Right lobe of liver (tissue), 6 donors: ENCODE measurements at regions not wholly inside any gene's neighbourhood (a gene's known extent, or its start where the extent isn't known, plus 50 kb on each side); places are given as distances from the start of the nearest gene placed in this dataset.

Source experiments
- ATAC-seq, 4 donors: fragments of 200-7000 bp; cut with Tn5 transposase; one replicate each; pipeline ENCODE4 v1.9.1; 2020; ENCODE audit warnings: mild to moderate bottlenecking in 4 of 4, moderate library complexity in 4 of 4
- DNase-seq, 3 donors: peaks; one replicate each; pipeline ENCODE4 v3.0.0-alpha.2; 2020
- H3K27ac ChIP-seq, 3 donors: fragments of 200-600 bp; one replicate each; pipeline ENCODE4 v1.8.0; 2022
- H3K27me3 ChIP-seq, 2 donors: fragments of 200-600 bp; one replicate each; pipeline ENCODE4 v1.8.0; 2022
- H3K36me3 ChIP-seq, 4 donors: fragments of 200-600 bp; sonication (generic) in 1 of 4; one replicate each; pipeline versions ENCODE4 v1.5.1 to v1.8.0; 2017 to 2022; ENCODE audit warnings: control low read depth in 1 of 4
- H3K4me1 ChIP-seq, 4 donors: fragments of 200-600 bp; sonication (generic) in 1 of 4; one replicate each; pipeline versions ENCODE4 v1.5.1 to v1.8.0; 2017 to 2022; ENCODE audit warnings: control low read depth in 1 of 4
- H3K4me3 ChIP-seq, 3 donors: fragments of 200-600 bp; one replicate each; pipeline ENCODE4 v1.8.0; 2022
- H3K9me3 ChIP-seq, 4 donors: fragments of 200-600 bp; sonication (generic) in 1 of 4; one replicate each; pipeline versions ENCODE4 v1.5.1 to v1.8.0; 2017 to 2022; ENCODE audit warnings: control low read depth in 1 of 4
- POLR2A ChIP-seq: fragments of 450-650 bp; IDR thresholded peaks from one replicate; pipeline ENCODE4 v1.6.1; 2017; ENCODE audit warnings: antibody characterized with exemption, mild to moderate bottlenecking
- WGBS: methylation state at CpG from one replicate; pipeline ENCODE4 v1.1.6; 2018; ENCODE audit warnings: low coverage, low lambda C conversion rate; ENCODE audit not compliant: insufficient coverage; ENCODE audit errors: missing lambda C conversion rate; 5-methylcytosine and 5-hydroxymethylcytosine counted together
- intact Hi-C, 2 donors: fragments of 100-400 bp; cut with DNase I; formaldehyde crosslinking; loops; one replicate each; pipeline versions ENCODE4 v1.11.2 to v1.14.1; 2022
- TF ChIP-seq, protein P1 (sequence below), 4 donors: fragments of 200-600 bp in 3 of 4; fragments of 450-650 bp in 1 of 4; IDR thresholded peaks; one replicate each; pipeline versions ENCODE4 v1.5.1 to v1.8.0; 2016 to 2022; ENCODE audit warnings: antibody characterized with exemption in 4 of 4, mild to moderate bottlenecking in 2 of 4
- donor health status: DM: no; HTN: yes; CAD: no.
- donor health status: DM: no; HTN: no; CAD: no.
- donor health status: DM: no; HTN: no; CAD: no.
- donor health status: DM: no; HTN: yes; CAD: no.
- donor health status: DM: no; HTN: yes; CAD: no.

DNA sequence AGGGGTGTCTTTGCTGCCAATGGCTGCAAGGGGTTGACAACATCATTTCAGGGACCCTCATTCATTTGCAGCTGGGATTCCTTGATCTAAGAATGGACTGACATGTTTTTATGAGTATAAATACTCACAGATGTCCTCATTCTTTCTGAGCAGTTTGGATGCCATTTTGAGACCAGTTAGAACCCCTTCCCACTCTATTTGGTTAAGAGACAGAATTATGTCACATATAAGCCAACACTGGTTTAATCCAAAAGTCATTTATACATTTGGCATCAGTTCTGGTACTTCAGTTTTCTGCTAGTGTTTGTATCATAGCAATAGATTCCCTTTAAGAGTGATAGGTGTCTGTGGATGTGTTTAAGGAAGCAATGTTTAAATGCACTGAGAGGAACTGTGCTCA, 248.8 kb downstream of the SAMD5 start:
- intact Hi-C loops = no loop called here
- H3K9me3 ChIP-seq = no peaks in the 10 kb centered on the region
- no peak for ATAC-seq
- H3K27ac ChIP-seq = no peak overlapping the region
- no peak overlapping the region for H3K4me3 ChIP-seq
- H3K4me1 ChIP-seq = no peaks in the 10 kb centered on the region
- TF ChIP-seq, protein P1, sequence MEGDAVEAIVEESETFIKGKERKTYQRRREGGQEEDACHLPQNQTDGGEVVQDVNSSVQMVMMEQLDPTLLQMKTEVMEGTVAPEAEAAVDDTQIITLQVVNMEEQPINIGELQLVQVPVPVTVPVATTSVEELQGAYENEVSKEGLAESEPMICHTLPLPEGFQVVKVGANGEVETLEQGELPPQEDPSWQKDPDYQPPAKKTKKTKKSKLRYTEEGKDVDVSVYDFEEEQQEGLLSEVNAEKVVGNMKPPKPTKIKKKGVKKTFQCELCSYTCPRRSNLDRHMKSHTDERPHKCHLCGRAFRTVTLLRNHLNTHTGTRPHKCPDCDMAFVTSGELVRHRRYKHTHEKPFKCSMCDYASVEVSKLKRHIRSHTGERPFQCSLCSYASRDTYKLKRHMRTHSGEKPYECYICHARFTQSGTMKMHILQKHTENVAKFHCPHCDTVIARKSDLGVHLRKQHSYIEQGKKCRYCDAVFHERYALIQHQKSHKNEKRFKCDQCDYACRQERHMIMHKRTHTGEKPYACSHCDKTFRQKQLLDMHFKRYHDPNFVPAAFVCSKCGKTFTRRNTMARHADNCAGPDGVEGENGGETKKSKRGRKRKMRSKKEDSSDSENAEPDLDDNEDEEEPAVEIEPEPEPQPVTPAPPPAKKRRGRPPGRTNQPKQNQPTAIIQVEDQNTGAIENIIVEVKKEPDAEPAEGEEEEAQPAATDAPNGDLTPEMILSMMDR (IDR thresholded peaks at IDR 0.05) = no peak
- TF ChIP-seq POLR2A = no peak
- no peak for DNase-seq
- H3K27me3 ChIP-seq = no peaks in the 10 kb centered on the region
- H3K36me3 ChIP-seq = no peaks in the 10 kb centered on the region

DNA sequence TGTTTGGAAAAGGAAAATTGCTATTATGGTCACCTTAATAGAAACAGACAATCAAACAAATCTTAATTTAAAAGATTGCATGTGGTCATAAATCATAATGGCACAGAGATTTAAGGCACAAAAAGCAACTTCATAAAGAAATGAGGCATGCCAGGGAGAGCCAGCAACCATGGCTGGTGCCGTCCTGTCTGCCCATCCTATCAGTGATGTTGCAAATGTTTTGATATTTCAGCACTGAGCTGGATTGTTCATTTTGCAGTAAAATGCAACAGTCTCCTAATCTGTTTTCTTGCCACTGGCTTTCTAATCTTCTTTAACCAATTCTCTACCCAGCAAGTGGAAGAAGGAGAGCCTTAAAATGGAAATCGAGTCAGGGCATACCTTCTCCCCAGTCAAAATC, 249.8 kb downstream of the SAMD5 start:
- ATAC-seq = no peak
- intact Hi-C loops = no loop called here
- H3K27ac ChIP-seq = no peak overlapping the region
- H3K4me3 ChIP-seq = no peak overlapping the region
- H3K9me3 ChIP-seq = no peaks in the 10 kb centered on the region
- H3K27me3 ChIP-seq = no peaks in the 10 kb centered on the region
- H3K36me3 ChIP-seq = no peaks in the 10 kb centered on the region
- TF ChIP-seq, protein P1 (IDR thresholded peaks at IDR 0.05) = no peak
- TF ChIP-seq POLR2A = no peak
- 66% methylated on average over 2 of the region's 2 CpGs for WGBS
- no peak for DNase-seq
- no peaks in the 10 kb centered on the region for H3K4me1 ChIP-seq

DNA sequence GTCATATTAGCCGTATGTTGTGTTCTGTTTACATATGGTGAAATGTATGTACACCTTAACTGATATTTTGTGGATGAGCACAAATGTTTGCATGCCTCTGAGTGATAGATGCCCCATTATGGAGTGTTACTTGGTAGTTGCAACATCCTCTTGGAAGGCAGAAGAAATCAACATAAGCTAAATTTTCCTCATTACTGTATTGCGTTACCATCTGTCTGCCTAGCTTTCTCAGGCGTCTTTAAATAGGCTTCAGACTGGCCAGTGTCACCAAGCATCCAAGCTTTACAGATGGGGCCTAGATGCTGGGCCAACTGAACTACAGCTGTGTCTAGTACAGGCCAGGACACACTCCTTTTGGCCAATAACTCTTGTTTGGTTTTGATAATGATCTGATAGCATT, 250.6 kb downstream of the SAMD5 start:
- intact Hi-C loops = no loop called here
- Histone ChIP-seq H3K27ac (no peak overlapping the region), H3K9me3 (no peaks in the 10 kb centered on the region), H3K4me3 (no peak overlapping the region), H3K36me3 (no peaks in the 10 kb centered on the region), H3K4me1 (no peaks in the 10 kb centered on the region), H3K27me3 (no peaks in the 10 kb centered on the region)
- no peak for TF ChIP-seq POLR2A
- TF ChIP-seq, protein P1 (IDR thresholded peaks at IDR 0.05) = no peak
- WGBS = 86% methylated on average over 3 of the region's 3 CpGs
- ATAC-seq = no peak
- DNase-seq = no peak

DNA sequence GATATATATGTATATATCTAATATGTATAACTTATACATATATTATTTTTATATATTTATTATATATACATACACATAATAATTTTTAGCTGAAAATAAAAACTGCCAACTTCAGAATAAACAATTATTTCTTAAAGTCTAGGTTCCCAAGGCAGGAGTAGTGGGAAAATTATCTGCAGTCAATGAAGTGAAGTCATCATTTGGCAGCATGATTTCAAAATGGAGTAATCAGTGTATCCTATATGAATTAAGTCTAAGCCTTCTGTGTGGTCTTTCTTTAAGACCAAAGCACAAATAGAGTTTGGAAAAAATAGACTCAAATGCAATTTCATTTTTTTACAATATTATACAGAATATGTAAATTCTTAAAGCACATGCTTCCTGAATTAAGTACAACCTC, 251.0 kb downstream of the SAMD5 start:
- ATAC-seq = no peak
- H3K9me3 ChIP-seq = no peaks in the 10 kb centered on the region
- H3K4me3 ChIP-seq = no peak overlapping the region
- no peak for DNase-seq
- no peaks in the 10 kb centered on the region for H3K36me3 ChIP-seq
- no peaks in the 10 kb centered on the region for H3K4me1 ChIP-seq
- no peaks in the 10 kb centered on the region for H3K27me3 ChIP-seq
- TF ChIP-seq, protein P1 (IDR thresholded peaks at IDR 0.05) = no peak
- no peak for TF ChIP-seq POLR2A
- no peak overlapping the region for H3K27ac ChIP-seq
- intact Hi-C loops = no loop called here

DNA sequence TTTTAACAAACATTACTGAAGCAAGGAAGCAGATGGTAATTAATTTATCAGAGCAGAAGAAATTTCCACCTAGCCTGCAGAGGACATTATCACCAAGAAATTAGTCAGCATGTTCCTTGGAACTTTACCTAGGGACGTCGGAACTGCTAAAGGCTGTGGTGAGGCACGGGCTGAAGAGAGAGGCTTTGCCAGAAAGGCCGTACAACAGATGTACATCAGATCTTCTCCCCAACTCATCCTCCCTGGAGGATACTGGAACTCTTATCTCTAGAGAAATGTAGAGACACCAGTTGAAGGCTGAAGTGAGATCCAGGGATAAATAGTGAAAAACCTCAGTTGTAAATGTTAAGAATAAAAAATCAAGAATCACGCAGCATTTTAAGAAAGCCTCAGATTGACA, 257.1 kb downstream of the SAMD5 start:
- Histone ChIP-seq H3K4me3 (no peak overlapping the region), H3K36me3 (no peaks in the 10 kb centered on the region), H3K9me3 (no peaks in the 10 kb centered on the region), H3K27ac (no peak overlapping the region), H3K27me3 (no peaks in the 10 kb centered on the region), H3K4me1 (no peaks in the 10 kb centered on the region)
- TF ChIP-seq, protein P1 (IDR thresholded peaks at IDR 0.05) = no peak
- no peak for TF ChIP-seq POLR2A
- ATAC-seq (no peak), DNase-seq (no peak)
- intact Hi-C loops = no loop called here
- WGBS = 68% methylated on average over 5 of the region's 5 CpGs
